ENCODE measurements at regions not wholly inside any gene's neighbourhood (a gene's known extent, or its start where the extent isn't known, plus 50 kb on each side); places are given as distances from the start of the nearest gene placed in this dataset.
"Not testable (repeated sequence)": the region's sequence is repeated elsewhere in the genome, so short reads cannot be mapped to it uniquely, and the experiment has no call there.

DNA sequence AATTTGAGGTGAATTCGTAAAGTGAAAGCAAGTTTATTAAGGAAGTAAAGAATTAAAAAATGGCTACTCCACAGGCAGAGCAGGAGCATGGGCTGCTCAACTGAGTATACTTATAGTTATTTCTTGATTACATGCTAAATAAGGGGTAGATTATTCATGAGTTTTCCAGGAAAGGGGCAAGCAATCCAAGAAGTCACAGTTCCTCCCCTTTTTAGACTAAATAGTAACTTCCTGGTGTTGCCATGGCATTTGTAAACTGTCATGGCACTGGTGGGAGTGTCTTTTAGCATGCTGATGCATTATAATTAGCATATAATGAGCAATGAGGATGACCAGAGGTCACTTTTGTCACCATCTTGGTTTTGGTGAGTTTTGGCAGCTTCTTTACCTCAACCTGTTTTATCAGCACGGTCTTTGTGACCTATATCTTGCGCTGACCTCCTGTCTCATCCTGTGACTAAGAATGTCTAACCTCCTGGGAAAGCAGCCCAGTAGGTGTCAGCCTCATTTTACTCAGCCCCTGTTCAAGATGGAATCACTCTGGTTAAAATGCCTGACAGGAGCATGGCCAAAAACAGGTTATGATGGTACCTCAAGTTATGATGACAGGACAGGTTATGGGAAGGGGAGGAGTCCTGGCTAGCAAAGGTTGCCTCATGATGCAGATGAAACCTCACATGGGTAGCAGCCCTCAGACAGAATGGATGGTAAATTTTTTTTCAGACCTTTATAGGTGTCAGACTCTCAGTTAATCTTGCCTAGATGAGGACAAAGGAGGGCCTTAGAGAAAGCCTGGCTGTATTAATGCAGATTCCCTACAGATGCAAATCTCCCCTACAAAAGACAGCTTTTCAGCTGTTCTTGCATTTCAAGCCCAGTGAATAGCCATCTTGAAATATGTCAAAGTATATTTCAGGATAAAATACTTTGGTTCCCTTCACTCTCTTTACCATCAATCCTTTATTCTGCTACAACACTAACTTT lies 49.7 kb downstream of the SIPA1L2 start:
- no peak for DNase-seq

DNA sequence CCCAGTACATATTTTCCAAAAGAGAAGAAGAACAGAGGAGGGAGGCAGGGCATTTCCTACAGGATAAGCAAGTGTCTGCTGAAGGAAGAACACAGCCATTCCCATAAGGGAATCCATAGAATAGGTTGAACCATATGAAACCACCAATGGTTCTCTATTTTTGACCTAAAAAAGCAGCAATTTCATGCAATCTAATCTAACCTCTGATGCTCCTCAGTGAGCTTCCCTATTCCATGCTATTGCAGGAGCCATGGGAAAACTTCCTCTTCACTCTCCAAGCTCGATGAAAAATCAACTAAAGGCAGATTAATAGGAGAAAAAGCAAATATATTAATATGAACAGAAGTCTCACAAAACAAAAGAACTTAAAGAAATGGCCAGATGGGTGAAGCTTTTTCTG lies 50.5 kb downstream of the SIPA1L2 start:
- no peak for DNase-seq

DNA sequence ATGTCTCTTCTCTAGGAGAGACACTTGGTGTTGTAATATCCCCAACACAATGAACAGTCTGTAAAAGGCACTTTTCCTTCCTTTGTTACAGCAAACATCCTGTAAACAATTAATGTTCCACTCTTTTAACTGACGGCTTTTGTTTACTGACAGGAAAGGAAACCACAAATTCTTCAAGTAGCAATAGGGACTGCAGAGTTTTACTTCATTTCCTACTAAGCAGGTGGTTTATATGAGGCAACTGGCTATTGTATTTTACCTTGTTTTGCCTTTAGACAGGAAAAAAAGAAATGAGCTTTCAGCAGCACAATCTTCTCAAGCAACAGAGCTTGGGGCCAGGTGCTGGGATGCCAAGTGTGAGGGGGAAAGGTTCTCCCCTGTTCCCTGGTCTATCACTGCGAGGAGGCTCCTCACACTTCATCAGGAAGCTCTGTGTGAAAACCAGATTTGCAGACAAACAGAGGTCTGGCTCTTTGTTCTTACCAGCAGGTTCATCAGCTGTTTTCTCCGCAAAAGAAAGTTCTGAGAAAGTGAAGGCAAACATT lies 51.2 kb downstream of the SIPA1L2 start:
- DNase-seq = no peak

DNA sequence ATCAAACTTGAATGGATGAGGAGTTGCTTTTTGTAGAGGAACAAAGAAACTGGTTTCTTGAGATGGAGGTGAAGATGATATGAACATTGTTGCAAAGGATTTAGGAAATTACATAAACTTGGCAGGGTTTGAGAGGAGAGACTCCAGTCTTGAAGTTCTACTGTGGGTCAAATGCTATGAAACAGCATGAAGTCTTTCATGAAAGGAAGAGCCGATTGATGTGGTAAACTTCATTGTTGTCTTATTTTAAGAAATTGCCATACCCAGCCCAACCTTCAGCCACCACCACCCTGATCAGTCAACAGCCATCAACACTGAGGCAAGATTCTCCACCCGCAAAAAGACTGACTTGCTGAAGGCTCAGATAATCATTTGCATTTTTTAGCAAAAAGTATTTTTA lies 52.2 kb downstream of the SIPA1L2 start:
- no peak for DNase-seq

DNA sequence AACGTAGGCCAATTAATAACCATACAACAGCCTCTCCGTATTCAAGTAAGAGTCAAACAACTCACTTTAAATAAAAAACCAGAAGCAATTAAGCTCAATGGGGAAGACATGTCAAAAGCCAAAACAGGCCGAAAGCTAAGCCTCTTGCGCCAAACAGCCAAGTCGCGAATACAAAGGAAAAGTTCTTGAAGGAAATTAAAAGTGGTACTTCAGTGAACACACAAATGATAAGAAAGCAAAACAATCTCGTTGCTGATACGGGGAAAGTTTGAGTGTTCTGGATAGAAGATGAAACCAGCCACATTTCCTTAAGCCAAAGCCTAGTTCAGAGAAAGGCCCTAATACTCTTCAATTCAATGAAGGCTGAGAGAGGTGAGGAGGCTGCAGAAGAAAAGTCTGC lies 53.4 kb downstream of the SIPA1L2 start:
- no peak for DNase-seq

DNA sequence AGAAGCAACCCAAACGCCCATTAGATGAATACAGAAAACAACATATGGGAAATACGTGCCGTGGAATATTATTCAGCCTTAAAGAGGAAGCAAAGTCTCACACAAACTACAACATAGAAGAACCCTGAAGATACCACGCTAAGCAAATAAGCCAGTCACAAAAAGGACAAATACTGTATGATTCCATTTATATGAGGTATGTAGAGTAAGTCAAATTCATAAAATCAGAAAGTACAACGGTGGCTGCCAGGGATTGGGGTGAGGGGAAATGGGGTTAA lies 54.2 kb downstream of the SIPA1L2 start:
- no peak for DNase-seq

DNA sequence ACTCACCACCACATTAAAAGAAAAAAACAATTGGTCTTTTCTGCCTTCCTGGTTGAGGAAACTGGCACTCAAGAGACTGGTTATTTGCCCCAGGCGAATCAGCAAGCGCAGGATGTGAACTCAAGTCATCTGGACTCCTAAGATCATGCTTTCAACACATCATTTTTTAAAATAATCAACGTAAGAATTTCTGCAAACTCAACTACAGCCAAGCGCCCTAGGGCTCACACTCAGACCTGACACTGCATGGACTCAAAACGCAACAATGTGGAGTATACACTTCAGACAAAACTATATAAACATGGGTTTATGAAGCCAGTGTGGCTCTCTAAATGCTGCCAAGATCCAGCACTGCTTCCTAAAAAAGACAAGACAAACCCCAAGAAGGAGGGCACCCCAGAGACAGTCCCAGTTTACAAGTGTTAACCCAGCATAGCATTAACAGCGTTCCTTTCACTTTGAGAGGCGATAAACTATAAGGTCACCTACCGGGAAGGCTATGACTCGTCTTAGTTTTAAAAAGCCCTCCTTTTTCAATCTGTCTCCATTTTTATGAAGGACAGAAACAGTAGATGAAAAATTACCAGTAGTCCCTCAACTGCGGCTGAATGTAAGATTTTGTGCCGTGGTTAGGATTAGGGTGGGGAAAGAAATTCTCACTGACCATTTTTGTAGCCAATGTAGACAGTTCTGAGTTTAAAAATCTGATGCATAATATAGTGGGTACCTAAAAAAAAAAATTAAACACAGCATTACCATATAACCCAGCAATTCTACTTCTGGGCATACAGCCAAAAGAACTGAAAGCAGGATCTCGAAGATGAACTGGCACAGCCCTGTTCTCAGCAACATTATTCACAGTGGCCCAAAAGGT lies 54.8 kb downstream of the SIPA1L2 start:
- no peak for DNase-seq

DNA sequence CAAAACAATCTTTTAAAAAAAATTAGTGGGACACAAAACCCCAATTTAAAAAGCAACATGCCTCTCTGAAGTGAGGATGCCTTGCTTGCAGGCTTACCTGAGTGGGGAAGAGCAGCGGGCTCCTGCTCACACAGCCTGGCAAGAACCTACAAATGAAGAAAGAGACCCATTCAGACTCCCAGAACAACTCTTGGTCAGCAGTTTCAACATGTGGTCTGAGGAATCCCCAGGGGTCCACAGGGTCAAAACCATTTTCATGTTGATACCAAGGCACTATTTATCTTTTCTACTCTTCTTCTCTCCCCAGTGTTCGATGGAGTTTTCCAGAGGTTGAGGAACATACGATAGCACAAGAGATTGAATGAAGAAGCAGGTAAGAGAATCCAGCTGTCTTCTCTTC lies 55.9 kb downstream of the SIPA1L2 start:
- no peak for DNase-seq

DNA sequence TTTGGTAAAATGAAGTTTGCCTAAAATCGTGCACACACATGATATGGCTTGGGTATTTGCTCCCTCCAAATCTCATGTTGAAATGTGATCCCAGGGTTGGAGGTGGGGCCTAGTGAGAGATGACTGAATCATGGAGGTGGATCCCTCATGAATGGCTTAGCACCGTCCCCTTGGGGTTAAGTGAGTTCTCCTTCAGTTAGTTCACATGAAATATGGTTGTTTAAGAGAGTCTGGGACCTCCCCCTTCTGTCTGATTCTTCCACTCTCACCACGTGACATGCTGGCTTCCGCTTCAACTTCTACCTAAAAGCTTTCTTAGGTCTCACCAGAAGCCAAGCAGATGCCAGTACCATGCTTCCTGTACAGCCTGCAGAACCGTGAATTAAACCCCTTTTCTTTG lies 58.4 kb downstream of the SIPA1L2 start:
- no peak for DNase-seq

DNA sequence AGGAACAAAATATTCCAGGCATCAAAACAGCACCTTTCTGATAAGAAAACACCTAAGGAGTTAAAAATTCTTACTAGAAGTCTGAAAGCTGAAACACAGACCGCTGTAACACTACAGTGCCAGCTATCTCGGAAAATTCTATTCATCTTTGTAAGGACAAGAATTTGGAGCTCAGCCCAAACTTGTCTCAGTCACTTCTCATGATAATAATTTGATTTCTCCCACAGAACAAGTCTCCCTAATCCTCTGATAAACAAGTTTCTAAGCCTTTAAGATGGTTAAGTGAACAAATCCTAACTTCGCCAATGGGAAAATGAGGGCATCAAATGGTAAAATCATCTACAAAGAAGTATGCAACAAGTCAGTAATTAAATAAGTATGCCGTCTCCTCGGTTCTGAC lies 59.9 kb downstream of the SIPA1L2 start:
- DNase-seq = no peak

DNA sequence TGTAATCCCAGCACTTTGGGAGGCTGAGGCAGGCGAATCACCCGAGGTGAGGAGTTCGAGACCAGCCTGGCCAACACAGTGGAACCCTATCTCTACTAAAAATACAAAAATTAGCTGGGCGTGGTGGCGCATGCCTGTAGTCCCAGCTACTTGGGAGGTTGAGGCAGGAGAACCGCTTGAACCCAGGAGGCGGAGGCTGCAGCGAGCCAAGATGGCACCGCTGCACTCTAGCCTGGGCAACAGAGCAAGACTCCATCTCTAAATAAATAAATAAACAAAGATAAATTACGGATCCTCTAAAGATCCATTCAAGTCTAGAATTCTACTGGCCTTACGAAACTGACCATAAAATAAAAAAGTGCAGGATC lies 60.4 kb downstream of the SIPA1L2 start:
- DNase-seq = not testable (repeated sequence)

DNA sequence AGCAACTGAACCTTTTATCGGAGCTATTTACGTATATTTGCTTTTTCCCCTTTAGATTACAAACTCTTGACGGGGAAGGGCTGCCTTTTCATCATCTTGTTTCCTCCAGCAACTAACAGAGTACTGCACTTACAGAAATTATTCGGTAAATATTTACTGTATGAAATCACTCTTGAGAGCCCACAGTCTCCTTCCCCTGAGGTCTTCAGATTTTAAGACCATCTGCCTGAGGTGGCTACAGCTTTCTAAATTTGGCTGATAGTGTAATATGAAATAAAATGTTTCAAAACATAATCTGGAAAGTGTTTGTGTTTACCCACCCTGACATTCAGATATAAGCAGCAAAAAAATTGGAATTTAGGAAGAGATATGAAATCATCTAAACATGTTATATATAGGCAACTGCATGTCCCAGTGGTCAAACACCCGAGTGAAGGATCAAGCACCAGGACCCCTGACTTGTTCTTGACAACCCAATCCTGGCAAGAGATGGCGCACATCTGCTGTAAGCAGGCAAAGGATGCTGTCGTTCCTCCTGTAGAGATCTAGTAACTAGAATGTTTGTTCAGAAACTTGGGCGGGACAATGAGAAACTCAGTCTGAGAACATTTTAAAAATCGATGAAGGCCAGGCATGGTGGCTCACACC lies 60.9 kb downstream of the SIPA1L2 start:
- no peak for DNase-seq

DNA sequence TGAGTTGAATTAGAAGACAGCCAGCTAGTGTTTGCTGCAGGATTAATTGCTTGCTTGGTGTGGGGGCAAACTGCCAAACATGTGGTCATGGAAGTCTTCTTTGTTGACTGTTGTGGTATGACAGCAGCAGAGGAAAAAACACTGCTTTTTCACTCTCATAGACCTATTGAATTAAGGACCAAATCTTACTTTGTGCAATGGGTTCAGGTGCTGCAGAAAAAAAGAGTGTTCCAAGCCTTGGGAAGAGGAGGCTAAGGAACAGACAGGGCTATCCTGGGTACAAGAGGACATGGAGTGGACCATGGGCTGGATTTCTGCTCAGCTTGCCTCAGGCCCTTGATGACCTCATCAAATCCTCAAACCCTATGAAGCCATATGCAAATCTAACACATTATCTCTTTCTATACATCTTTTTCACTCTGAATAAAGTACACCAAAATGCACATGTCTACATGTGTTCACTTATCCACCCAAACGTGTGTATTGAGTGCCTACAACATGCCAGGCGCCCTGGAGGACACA lies 61.5 kb downstream of the SIPA1L2 start:
- DNase-seq = no peak

DNA sequence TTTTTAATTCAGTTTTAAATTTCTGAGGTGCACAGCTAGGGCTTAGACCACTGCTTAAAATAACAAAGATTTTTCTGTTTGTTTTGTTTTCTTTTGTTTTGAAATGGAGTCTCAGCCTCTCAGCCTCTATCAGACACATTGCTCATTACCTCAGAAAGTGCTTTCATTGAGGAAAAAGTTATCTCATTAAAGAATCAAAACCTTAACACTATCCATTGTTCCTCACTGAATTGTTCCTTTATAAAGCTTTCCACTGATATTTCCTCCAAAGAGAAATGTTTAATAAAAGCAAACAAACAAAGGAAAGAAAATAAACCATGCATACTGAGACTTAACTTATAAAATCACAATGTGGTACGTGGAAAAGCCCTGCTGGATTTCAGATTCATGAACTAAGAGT lies 63.8 kb downstream of the SIPA1L2 start:
- no peak for DNase-seq

DNA sequence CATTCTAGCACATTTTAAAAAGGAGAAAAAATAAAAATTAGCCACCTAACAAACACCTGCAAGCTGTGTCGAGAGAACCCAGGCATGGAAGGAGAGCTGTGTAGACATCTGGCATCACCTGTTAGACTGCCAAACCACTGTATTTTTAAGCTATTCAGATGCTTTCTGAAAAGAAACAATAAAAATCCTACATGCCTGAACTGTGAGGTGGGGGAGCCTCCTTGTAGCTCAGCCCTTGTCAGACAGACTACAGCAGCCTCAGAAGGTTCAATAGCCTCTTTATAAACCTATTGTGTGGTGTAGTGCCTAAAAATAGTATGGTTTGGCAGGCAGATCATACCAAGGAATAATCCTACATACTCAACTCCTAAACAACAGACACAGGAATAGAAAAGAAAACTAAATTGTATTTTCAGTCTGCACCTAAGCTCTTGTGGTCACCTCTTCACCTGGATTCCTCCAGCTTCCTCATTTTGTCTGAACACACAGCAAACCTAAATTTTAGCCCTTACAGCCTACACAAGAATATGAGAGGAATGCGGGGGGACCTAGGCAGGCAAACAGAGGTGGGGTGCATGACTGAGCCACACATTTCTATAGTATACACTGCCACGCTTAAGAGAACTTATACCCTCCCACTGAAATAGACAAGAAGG lies 67.0 kb downstream of the SIPA1L2 start:
- DNase-seq = no peak

DNA sequence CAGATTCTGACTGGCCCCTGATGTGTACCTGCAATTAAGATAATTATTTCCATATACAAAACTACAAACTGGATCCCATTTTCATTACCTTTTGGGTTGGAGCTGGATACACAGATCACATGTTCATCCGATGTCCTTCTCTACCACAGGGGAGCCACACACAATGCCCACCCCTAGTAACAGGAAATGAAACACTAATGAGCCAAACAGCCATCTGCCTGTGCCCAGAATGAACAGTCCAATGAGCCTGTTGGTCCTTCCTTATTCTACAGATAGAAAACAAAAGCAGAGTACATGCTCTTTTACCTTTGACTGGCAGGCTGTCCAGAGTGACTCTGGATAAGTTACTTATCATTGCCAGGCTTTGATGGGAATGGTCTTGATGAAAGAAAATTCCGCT lies 68.6 kb downstream of the SIPA1L2 start:
- DNase-seq = no peak

DNA sequence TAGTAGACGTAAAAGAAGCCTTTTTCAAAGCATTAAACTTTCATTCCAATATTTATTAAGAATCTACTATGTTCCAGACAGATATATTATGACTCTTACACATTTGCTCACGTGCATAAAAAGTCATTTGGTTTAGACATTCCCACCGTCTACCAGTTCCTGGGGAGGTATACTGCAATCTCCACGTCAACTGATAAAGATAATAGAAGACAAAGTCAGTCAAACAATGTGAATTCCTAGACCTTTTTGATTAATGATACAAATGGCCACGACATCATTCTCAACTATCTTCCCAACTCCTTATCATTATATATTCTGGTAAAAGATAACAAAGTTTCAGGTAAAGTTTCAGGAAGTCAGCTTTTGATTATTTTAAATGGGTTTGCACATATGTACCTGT lies 69.0 kb downstream of the SIPA1L2 start:
- no peak for DNase-seq

DNA sequence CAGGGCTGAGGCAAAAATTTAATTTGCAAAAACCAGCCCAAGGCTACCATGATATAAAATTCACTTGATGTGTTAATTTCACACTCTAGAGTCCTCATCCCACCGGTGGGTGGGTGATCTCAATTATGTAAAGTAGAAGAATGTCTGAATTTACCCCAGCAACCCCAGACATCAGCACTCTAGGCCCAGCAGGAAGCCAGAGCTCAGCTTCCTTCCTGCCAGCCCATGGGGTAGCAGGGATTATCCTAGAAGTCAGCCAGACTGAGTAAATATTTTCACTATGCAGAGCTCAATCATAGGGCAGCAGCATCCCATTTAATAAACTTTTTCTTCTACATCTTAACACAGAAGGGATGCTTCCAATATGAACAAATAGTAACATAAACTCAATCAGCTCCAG lies 71.0 kb downstream of the SIPA1L2 start:
- no peak for DNase-seq

DNA sequence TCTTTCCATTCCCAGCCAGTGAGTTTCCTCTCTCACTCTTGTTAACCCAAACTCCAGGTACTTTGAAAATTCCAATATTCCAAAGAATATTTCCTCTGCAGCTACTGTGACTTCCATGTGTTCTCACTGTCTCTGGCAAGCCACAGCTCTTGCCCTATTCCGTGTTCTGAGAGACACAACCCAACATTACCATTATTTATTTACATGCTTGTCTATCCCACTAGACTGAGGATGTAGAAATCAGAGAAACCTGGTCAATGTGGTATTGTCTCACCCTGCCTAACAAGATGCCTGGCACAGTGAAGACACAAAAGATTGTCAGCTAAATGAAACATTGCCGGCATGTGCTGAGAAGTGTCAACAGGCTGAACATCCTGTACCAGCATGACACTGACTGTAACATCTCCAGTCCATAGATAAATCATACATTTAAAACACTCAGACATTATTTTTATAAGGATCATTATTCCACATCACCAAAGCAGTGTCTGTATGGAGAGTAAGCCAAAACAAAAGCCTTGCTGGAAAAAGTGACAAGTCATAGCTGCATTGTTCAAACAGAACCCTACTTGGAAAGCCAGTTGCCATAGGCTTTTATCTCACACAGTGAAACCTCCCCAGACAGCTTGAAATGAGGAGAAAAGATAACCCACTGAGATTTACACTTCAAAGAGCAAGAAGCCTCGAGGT lies 72.3 kb downstream of the SIPA1L2 start:
- DNase-seq = no peak

DNA sequence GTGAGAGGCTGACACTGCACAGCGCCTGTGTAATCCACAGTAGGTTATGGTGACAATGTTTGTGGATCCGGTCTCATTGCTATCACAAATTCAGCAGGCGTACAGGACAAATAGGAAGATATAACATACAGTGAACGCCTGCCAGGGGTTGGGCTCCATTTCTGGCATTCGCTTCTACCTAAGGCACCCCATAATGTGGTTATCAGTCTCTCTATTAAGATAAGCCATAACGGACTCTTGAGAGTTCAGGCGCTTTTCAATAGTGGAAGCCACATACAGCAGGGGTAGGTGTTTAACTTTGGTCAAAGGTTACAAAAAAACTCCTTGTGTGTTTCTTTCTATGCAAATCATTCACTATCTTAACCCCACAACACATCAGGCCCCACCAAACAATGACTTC lies 72.8 kb downstream of the SIPA1L2 start:
- DNase-seq = no peak

DNA sequence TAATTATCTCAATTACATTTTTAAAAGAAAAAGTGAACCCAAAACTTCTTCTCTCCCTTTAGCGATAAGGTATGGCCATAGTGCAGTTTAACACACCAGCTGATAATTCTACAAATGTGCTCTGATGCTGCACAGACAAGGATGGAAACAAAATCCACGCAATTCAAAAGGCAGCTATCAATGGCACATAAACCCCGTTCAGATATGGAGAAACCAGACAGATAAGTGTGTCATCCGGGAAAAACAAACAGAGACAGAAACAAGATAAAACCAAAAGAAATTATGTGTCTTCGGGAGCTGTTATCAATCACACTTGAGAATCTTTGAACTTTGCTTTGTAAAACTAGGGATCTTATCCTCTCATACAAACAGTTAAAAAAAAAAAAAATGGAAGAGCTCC lies 73.6 kb downstream of the SIPA1L2 start:
- no peak for DNase-seq
